GM12873 (cell line): ENCODE measurements at regions not wholly inside any gene's neighbourhood (a gene's known extent, or its start where the extent isn't known, plus 50 kb on each side); places are given as distances from the start of the nearest gene placed in this dataset.

ENCODE experiments used
- TF ChIP-seq, protein P1 (sequence below): IDR thresholded peaks from 2 replicates; pipeline ENCODE4 v1.5.1; 2012; ENCODE audit warnings: low read depth, mild to moderate bottlenecking, moderate library complexity, low read length, control low read depth; ENCODE audit not compliant: insufficient read depth; ENCODE audit errors: missing control alignments

DNA sequence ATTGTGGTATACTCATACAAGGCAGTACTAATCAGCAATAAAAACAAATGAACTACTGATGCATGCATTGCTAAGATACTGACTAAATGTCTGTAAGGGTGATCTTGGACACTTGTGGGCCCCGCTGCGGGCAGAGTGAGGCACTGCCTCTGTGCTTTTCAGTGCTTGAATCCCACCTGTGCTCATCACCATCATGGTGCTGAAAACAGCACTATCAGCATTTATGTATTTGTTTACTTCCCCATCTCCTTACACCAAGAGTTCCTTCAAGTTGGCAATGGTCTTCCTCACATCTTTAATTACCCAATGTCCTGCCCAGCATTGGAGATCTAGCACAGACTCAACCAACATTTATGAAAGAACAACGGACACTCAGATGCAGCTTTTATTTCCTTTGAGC is 193.7 kb upstream of the RFC3 start:
- TF ChIP-seq, protein P1, sequence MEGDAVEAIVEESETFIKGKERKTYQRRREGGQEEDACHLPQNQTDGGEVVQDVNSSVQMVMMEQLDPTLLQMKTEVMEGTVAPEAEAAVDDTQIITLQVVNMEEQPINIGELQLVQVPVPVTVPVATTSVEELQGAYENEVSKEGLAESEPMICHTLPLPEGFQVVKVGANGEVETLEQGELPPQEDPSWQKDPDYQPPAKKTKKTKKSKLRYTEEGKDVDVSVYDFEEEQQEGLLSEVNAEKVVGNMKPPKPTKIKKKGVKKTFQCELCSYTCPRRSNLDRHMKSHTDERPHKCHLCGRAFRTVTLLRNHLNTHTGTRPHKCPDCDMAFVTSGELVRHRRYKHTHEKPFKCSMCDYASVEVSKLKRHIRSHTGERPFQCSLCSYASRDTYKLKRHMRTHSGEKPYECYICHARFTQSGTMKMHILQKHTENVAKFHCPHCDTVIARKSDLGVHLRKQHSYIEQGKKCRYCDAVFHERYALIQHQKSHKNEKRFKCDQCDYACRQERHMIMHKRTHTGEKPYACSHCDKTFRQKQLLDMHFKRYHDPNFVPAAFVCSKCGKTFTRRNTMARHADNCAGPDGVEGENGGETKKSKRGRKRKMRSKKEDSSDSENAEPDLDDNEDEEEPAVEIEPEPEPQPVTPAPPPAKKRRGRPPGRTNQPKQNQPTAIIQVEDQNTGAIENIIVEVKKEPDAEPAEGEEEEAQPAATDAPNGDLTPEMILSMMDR = no peak

DNA sequence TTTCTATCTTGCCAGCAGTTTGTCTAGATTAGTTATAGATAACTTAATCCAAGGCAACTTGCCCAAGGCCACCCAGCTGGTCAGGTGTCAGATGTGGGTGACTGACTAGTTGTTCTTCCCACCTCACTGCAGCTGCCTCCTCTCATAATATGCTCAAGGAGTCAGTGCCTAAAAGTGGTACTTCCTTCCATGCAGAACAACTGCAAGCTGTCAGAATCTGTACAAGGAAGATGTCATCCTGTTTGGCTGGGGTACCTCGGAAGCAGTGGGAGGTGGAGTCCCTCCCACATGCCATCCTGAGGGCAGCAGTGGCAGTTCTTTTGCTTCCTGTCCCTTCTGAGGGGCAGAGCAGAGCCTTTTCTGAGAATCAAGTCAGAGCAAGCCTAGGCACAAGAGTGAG is 193.2 kb upstream of the RFC3 start:
- TF ChIP-seq, protein P1 = no peak

DNA sequence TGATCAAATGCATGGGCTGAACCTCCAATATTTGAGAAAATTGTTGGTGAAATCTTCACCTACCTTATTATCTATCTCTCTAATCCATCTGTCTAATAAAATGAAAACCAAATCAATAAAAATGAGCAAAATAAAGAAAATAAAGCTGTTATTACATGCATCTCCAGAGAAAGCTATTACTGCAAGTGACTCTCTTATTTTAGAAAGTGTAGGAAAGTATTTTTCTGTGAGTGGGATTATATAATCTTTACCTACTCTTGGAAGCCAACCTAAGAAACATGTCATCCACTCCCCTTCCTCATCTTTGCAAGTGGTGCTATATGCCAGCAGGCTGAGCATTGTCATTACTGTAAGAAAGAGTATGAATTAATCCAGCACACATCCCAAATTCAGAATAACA is 191.5 kb upstream of the RFC3 start:
- TF ChIP-seq, protein P1 = no peak

DNA sequence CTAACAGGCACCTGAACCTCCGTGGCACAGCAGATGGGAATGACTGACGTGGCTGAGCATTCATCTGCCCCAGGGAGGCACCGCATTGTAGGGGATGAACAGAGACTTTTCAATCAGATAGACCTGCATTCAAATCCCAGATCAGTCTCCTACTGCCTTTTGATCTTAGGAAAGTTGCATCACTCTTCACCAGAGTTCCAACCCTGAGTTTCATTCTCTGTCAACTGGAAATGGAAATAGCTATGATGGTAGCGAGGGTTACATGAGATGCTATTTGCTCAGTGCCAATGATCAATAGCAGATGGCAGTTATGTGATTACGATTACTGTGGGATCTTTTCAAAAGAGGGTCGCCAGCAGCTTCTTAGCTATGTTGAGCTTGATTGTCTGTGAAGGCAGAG is 189.3 kb upstream of the RFC3 start:
- TF ChIP-seq, protein P1 = no peak

DNA sequence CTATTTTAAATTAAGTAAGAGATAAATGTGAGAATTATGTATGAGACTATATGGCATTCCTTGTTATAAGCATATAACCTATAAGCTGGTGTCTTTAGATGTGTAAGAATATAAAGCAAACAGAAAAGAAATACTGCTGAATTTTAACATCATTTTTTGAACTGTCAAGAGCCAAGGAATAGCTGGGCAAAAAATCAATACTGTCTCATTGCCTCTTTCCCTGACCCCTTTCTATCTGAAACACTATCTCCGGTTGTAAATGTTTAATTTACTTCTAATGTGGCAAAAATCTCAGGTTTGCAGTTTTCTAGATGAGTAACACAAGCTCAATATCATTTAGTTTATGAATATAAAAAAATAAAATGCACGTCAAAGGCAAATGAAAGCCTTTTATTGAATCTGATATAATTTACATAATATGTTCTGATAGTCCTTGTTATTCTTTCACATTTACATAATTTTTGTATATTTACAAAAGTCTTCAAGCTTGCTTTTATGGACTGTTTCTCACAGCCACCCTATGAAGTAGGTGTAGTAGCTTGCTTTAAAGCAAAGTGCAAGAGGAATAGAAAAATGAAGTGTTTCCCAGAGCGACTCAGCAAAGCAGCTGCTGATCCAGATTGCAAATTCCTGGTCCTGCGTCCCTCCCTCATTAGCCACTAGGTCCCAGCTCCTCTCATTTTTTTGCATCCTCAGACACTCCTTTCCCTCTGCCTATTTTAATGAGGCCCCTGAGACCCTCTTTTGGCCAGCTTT is 188.2 kb upstream of the RFC3 start:
- TF ChIP-seq, protein P1 = no peak

DNA sequence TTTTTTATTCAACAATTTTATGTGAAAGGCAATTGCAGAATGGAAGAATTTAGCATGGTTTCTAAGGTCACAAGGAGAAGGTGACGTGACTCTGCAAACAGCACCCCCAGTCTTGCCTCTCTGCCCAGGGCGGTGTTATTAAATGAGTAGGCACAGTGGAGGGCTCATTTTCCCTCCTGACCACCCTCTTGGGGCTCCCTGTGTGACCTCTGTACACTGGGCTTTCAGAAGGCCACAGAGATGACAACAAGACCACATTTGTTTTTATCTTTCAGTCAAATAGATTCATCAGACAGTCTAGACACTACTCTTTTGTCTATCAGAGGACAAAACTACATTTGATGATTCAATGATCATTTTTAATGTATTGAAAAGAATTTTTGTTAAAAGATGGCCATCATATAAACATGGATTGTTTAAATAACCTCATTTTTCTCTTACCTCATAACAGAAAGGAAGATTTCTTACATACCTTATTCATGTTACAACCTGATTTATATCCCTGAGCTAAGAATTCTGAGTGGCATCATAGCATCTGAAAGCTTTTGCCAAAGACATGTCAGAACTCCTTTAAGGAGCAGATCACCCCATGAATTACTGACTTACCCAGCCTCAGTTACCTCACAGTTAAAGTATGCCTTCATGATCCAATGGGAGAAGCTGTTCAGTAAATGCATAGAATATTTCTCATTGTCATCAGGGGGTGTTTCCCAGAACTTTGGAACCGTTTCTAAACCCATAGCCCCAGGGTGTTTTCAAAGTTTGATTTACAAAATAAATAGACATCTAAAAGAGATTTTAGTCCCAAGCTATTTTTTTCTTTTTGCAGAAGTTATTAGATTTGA is 184.0 kb upstream of the RFC3 start:
- TF ChIP-seq, protein P1 = no peak

DNA sequence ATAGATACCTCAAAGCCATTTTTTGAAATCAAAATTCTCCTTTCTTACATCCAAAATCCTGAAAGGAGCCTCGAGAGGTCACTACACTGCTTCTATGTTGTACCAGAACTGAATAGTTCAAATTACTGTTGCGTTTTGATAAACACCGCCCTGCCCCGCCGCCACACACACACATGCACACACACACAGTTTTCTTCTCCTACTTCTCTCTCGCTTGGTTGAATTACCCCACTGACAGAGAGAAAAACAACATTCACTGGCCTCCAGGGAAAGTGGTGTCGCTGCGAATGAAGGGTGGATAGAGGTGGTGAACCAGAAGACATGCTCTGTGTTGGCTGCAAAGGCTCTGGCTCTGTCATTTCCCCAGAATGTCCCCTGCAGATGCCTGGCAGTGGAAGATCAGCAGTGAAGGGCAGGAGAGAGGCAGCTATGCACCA is 183.4 kb upstream of the RFC3 start:
- TF ChIP-seq, protein P1 = no peak
